ENCODE measurements at regions not wholly inside any gene's neighbourhood (a gene's known extent, or its start where the extent isn't known, plus 50 kb on each side); places are given as distances from the start of the nearest gene placed in this dataset.

GRCh38 chr3:72641684-72642083 is 206.6 kb downstream of the SHQ1 start:
- Histone ChIP-seq H4K20me1 (ENCODE audit: insufficient read depth, low read length) (no peaks in the 10 kb centered on the region), H2AFZ (replicated peaks; ENCODE audit: low read length, poor library complexity) (no peak overlapping the region), H3K4ac (ENCODE audit: low read depth, low read length) (no peak overlapping the region), H2BK15ac (ENCODE audit: low read depth, low read length) (no peak overlapping the region), H3K36me3 (ENCODE audit: control insufficient read depth, insufficient read depth, low read length) (no peaks in the 10 kb centered on the region), H2AK9ac (replicated peaks; ENCODE audit: low read depth, low read length, poor library complexity) (no peak overlapping the region), H3K9me1 (ENCODE audit: insufficient read depth, low read length) (no peaks in the 10 kb centered on the region), H2BK20ac (ENCODE audit: low read depth, low read length) (no peak overlapping the region), H3K27me3 (ENCODE audit: control insufficient read depth, insufficient read depth, low read length) (peaks cover 13% of the 10 kb centered on the region), H3K4me2 (ENCODE audit: low read depth, low read length) (no peak overlapping the region), H3K4me3 (ENCODE audit: insufficient read depth, low read depth, low read length) (no peak overlapping the region), H2BK120ac (ENCODE audit: low read depth, low read length) (no peak overlapping the region), H2BK5ac (ENCODE audit: low read depth, low read length, poor library complexity, severe bottlenecking) (no peak overlapping the region), H4K8ac (ENCODE audit: low read depth in 2 of 2, low read length in 2 of 2) (no peak overlapping the region), H3K9me3 (ENCODE audit: control insufficient read depth, insufficient read depth, low read length) (no peaks in the 10 kb centered on the region), H4K5ac (ENCODE audit: low read depth, low read length) (no peak overlapping the region), H3K27ac (ENCODE audit: insufficient read depth, low read length) (no peak overlapping the region), H4K91ac (ENCODE audit: insufficient read depth, low read depth, low read length) (no peak overlapping the region), H3K18ac (ENCODE audit: low read depth, low read length) (no peak overlapping the region), H3K23ac (ENCODE audit: low read depth, low read length) (no peak overlapping the region), H3K14ac (replicated peaks; ENCODE audit: low read depth, low read length) (no peak overlapping the region), H2AK5ac (ENCODE audit: low read depth, low read length) (no peak overlapping the region), H3K9ac (ENCODE audit: low read depth, low read length) (no peak overlapping the region), H3K4me1 (ENCODE audit: control insufficient read depth, insufficient read depth, low read length) (no peaks in the 10 kb centered on the region), H3K56ac (ENCODE audit: extremely low read depth, insufficient read depth, low read length) (no peak overlapping the region), H3K79me1 (ENCODE audit: low read depth in 1 of 2, low read length in 2 of 2) (no peaks in the 10 kb centered on the region)
- no TSS peak for BruUV-seq (replicated peaks)
- no CpG with 5 or more reads among the region's 2 CpGs for WGBS, 2 experiments (ENCODE audit: extremely low coverage in 2 of 2, insufficient read length in 1 of 2)
- dilution Hi-C loops (cut with HindIII; ENCODE audit: low sequenced_read_pairs, unreplicated experiment), result no loop called here
- DNase-seq (no peak), ATAC-seq (ENCODE audit: low read depth) (no peak)
- ChIA-PET CTCF (no interaction called here), POLR2A (ENCODE audit: unreplicated experiment) (no interaction called here)
- TF ChIP-seq CEBPB (IDR thresholded peaks at IDR 0.05; ENCODE audit: low read depth, low read length) (no peak), MAFK (IDR thresholded peaks at IDR 0.05; ENCODE audit: low read depth, low read length) (no peak), MAZ (IDR thresholded peaks at IDR 0.05; ENCODE audit: borderline replicate concordance, low read depth, low read length) (no peak), BHLHE40 (IDR thresholded peaks at IDR 0.05; ENCODE audit: low read depth, low read length) (no peak), RCOR1 (IDR thresholded peaks at IDR 0.05; ENCODE audit: insufficient replicate concordance, low read length) (no peak), RAD21 (IDR thresholded peaks at IDR 0.05; ENCODE audit: low read length) (no peak), RFX5 (IDR thresholded peaks at IDR 0.05; ENCODE audit: low read depth, low read length) (no peak), FOS (IDR thresholded peaks at IDR 0.05; ENCODE audit: low read depth, low read length) (no peak), POLR2A (IDR thresholded peaks at IDR 0.05; ENCODE audit: low read depth, low read length) (no peak), ELK1 (IDR thresholded peaks at IDR 0.05; ENCODE audit: borderline replicate concordance, low read depth, low read length) (no peak)
- intact Hi-C loops (cut with micrococcal nuclease), result no loop called here
- in situ Hi-C loops (cut with MboI; ENCODE audit: low sequenced_read_pairs), result no loop called here

Measured in IMR-90 (cell line).